ENCODE measurements at regions not wholly inside any gene's neighbourhood (a gene's known extent, or its start where the extent isn't known, plus 50 kb on each side); places are given as distances from the start of the nearest gene placed in this dataset.

- intact Hi-C loops (cut with micrococcal nuclease; ENCODE audit: unreplicated experiment): no loop called here
- H3K27ac ChIP-seq (ENCODE audit: low read length): no peak overlapping the region
- no peak for ATAC-seq
Measured at GRCh38 chr14:27205036-27205435, 607.2 kb upstream of the NOVA1 start.

GRCh38 chr14:27211741-27212140, 613.9 kb upstream of the NOVA1 start:
- ATAC-seq (no peak), DNase-seq (ENCODE audit: low read depth, low spot score) (no peak)
- intact Hi-C loops (cut with micrococcal nuclease; ENCODE audit: unreplicated experiment) (no loop called here), in situ Hi-C loops (cut with HindIII; ENCODE audit: low pct_unique_long_range_greater_than_20kb, low sequenced_read_pairs) (no loop called here)
- no TSS peak for BruUV-seq (replicated peaks)
- Histone ChIP-seq H3K27me3 (ENCODE audit: control insufficient read depth, insufficient read depth, low read length) (no peaks in the 10 kb centered on the region), H3K4me1 (ENCODE audit: control insufficient read depth, insufficient read depth, low read length) (no peaks in the 10 kb centered on the region), H3K9me3 (ENCODE audit: control insufficient read depth, insufficient read depth, low read depth, low read length) (no peaks in the 10 kb centered on the region), H3K4me3 (ENCODE audit: low read depth in 2 of 2, low read length in 2 of 2) (no peak overlapping the region), H3K27ac (ENCODE audit: low read length) (no peak overlapping the region), H3K36me3 (ENCODE audit: control insufficient read depth, insufficient read depth, low read length) (no peaks in the 10 kb centered on the region)
- ChIA-PET POLR2A (no interaction called here), CTCF (no interaction called here)
- no peak for TF ChIP-seq CTCF (IDR thresholded peaks at IDR 0.05)
- TF ChIP-seq POLR2AphosphoS5 (IDR thresholded peaks at IDR 0.05; ENCODE audit: low read depth, low read length): no peak
- no peak for TF ChIP-seq TCF7L2 (IDR thresholded peaks at IDR 0.05; ENCODE audit: low read depth, low read length)
- TF ChIP-seq REST (IDR thresholded peaks at IDR 0.05; ENCODE audit: insufficient read depth in 1 of 2, low read depth in 2 of 2, low read length in 1 of 2): no peak
- TF ChIP-seq SIN3A (IDR thresholded peaks at IDR 0.05; ENCODE audit: borderline replicate concordance, insufficient read depth, low read depth, low read length): no peak

More at GRCh38 chr14:27205036-27205435, 607.2 kb upstream of the NOVA1 start:
- Histone ChIP-seq H3K9me3 (ENCODE audit: control insufficient read depth, insufficient read depth, low read depth, low read length) (no peaks in the 10 kb centered on the region), H3K36me3 (ENCODE audit: control insufficient read depth, insufficient read depth, low read length) (no peaks in the 10 kb centered on the region), H3K27me3 (ENCODE audit: control insufficient read depth, insufficient read depth, low read length) (no peaks in the 10 kb centered on the region), H3K4me3 (ENCODE audit: low read depth in 2 of 2, low read length in 2 of 2) (no peak overlapping the region), H3K4me1 (ENCODE audit: control insufficient read depth, insufficient read depth, low read length) (no peaks in the 10 kb centered on the region)
- ChIA-PET POLR2A (no interaction called here), CTCF (no interaction called here)
- no peak for DNase-seq (ENCODE audit: low read depth, low spot score)
- in situ Hi-C loops (cut with HindIII; ENCODE audit: low pct_unique_long_range_greater_than_20kb, low sequenced_read_pairs): no loop called here
- TF ChIP-seq CTCF (IDR thresholded peaks at IDR 0.05) (no peak), TCF7L2 (IDR thresholded peaks at IDR 0.05; ENCODE audit: low read depth, low read length) (no peak), SIN3A (IDR thresholded peaks at IDR 0.05; ENCODE audit: borderline replicate concordance, insufficient read depth, low read depth, low read length) (no peak), REST (IDR thresholded peaks at IDR 0.05; ENCODE audit: insufficient read depth in 1 of 2, low read depth in 2 of 2, low read length in 1 of 2) (no peak), POLR2AphosphoS5 (IDR thresholded peaks at IDR 0.05; ENCODE audit: low read depth, low read length) (no peak)
- no TSS peak for BruUV-seq (replicated peaks)
